T47D (cell line): ENCODE measurements at regions not wholly inside any gene's neighbourhood (a gene's known extent, or its start where the extent isn't known, plus 50 kb on each side); places are given as distances from the start of the nearest gene placed in this dataset.

Source experiments
- DNase-seq, 2 experiments: peaks; one replicate each; pipeline versions ENCODE4 v3.0.0 to v3.0.0-alpha.2; 2011 to 2012; ENCODE audit warnings: low read depth in 1 of 2, low spot score in 1 of 2
- JUND ChIP-seq: IDR thresholded peaks from 2 replicates; pipeline ENCODE4 v1.6.1; 2012; ENCODE audit warnings: low read depth
- in situ Hi-C: cut with HindIII; loops from 2 replicates; pipeline ENCODE4 v1.10.0; 2016; ENCODE audit warnings: low sequenced_read_pairs, low pct_unique_long_range_greater_than_20kb

DNA sequence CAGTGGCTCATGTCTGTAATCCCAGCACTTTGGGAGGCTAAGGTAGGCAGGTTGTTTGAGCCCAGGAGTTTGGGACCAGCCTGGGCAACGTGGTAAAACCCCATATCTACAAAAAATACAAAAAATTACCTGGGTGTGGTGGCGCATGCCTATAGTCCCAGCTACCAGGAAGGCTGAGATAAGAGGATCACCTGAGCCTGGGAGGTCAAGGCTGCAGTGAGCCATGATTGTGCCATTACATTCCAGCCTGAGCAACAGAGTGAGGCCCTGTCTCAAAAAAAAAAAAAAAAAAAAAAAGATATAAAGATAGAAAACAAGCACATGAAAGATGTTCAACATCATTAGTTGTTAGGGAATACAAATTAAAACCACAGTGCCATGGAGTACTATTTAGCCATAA is 65.3 kb upstream of the UGP2 start:
- no peak for TF ChIP-seq JUND
- DNase-seq, result no peak
- in situ Hi-C loops, result no loop called here

GRCh38 chr2:63777816-63778215 is 63.9 kb upstream of the UGP2 start:
- TF ChIP-seq JUND, result no peak
- in situ Hi-C loops, result no loop called here
- DNase-seq, result no peak

DNA sequence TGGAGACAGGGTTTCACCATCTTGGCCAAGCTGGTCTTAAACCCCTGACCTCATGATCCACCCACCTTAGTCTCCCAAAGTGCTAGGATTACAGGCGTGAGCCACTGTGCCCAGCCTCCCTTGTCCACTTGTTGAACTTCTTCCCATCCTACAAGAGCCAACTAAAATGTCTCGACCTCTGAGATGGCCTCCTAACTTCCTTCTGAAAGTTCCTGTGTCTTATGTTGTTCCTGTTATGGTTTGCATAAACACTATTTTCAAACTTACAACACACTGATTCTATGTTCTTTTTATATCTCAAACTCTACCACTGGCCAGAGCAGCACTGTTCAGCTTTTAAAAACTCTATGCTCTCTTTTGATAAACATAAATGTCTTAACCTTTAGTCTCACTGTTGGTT is 63.3 kb upstream of the UGP2 start:
- TF ChIP-seq JUND, result no peak
- in situ Hi-C loops, result no loop called here
- DNase-seq, result no peak

DNA sequence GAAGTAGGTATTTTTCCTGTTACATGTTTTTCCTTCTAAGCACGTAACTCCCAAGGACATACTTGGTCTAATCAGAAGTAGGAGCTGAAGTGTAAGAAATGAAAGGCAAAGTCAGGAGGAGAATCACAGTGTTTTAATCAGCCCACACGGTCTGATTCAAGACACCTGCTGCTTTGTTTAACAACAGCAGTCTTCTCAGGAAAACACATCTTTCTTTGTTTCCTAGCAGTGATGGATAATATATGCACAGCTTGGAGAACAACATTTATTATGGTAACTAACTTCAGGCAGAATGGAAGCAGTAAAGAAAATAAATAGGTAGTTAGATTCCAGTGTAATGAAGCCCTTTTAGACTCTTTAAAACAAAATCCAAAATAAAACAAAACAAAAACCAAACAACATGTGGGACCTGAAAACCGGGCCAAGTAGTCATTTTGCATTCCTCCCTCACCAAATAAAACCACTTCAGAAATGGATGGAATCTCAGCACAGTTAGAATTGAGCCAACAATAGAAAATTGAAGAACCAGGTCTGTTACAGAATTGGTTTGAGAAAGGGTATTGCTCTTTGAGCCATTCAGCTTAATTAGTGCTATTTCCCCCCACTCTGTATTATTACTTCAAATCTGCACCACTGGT is 61.1 kb upstream of the UGP2 start:
- DNase-seq, result no peak
- in situ Hi-C loops, result no loop called here

DNA sequence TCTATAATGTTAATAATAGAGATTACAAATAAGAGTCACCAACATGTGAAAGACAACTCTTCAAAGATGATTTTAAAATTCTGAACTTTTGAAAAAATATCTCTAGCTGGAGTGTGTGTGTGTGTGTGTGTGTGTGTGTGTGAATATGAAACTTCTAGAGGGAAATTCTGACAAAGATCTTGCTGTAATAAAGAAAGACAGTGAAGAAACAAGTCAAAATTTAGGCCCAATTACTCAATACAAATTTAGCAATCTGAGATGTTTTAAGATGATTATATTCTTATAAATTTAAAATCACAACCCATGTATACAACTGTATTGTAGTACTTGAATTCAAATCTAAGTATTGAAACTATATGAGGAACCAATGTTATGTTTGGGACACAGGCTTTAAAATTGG is 57.2 kb upstream of the UGP2 start:
- in situ Hi-C loops, result no loop called here
- no peak for DNase-seq
- no peak for TF ChIP-seq JUND

More for the DNA sequence above, 61.1 kb upstream of the UGP2 start:
- no peak for TF ChIP-seq JUND

- no peak for DNase-seq
- TF ChIP-seq JUND, result no peak
- in situ Hi-C loops, result no loop called here
These were observed 56.6 kb upstream of the UGP2 start for GRCh38 chr2:63785096-63785495.

- TF ChIP-seq JUND, result no peak
- in situ Hi-C loops, result no loop called here
- DNase-seq, result no peak
These were observed 55.2 kb upstream of the UGP2 start for GRCh38 chr2:63786471-63786870.

DNA sequence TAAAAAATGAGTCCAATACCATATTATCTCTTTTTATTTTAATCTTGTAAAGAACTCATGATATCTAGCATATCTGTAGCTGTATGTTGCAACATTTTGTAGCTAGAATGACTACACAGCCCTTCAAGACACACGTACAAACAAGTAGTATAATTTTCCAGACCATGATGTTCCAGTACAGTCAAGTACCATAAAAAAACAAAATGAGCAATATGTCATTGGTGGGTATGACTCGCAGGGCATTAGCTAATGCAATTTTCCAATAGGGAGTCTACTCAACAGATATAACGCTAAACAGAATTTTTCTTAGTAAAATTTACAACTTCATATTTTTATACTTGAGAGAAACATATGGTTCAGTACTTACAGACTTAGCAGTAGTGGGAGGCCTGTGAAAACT is 53.6 kb upstream of the UGP2 start:
- in situ Hi-C loops, result no loop called here
- TF ChIP-seq JUND, result no peak
- no peak for DNase-seq

- in situ Hi-C loops, result no loop called here
- no peak for TF ChIP-seq JUND
- DNase-seq, result no peak
These were observed 52.2 kb upstream of the UGP2 start for GRCh38 chr2:63789338-63790020.

DNA sequence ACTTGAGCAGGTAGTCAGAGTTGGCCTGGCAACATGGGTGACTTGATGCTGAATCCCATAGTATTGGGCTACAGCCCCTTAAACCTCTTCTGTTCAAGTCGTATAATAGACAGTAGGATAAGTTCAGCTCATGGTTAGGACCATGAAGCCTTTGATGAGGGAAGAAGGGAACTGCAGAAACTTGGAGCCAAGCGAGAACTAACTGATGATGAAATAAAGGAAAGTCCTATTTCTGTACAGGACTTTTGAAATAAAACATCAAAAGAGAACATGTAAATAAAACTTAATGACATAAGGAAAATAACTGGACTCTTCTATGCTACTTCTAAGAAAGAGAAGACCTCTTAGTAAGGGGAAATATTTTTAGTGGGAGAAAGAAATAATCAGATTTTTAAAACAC is 51.2 kb upstream of the UGP2 start:
- in situ Hi-C loops, result no loop called here
- no peak for DNase-seq
- no peak for TF ChIP-seq JUND

DNA sequence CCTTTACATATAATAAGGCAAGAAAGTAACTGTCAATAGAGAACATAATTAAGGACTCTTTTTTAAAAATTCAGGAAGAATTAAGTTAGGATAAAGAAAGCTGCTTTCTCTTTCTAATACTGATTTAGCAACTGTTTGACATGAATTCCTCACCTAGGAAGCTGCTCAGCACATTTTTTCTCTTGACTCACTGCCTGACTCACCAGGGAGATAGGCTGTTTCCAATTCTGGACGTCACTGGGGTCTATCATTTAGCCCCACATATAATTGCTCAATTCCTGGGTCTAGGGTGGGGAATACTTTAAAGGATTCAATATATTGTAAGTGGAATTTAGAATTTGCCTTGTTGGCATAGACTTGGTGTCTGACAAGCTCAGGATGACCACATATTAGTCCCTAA is 50.8 kb upstream of the UGP2 start:
- no peak for TF ChIP-seq JUND
- DNase-seq, result no peak
- in situ Hi-C loops, result no loop called here

GRCh38 chr2:63791387-63791786 is 50.3 kb upstream of the UGP2 start:
- in situ Hi-C loops, result no loop called here
- no peak for DNase-seq
- no peak for TF ChIP-seq JUND
